ENCODE measurements at regions not wholly inside any gene's neighbourhood (a gene's known extent, or its start where the extent isn't known, plus 50 kb on each side); places are given as distances from the start of the nearest gene placed in this dataset.

DNA sequence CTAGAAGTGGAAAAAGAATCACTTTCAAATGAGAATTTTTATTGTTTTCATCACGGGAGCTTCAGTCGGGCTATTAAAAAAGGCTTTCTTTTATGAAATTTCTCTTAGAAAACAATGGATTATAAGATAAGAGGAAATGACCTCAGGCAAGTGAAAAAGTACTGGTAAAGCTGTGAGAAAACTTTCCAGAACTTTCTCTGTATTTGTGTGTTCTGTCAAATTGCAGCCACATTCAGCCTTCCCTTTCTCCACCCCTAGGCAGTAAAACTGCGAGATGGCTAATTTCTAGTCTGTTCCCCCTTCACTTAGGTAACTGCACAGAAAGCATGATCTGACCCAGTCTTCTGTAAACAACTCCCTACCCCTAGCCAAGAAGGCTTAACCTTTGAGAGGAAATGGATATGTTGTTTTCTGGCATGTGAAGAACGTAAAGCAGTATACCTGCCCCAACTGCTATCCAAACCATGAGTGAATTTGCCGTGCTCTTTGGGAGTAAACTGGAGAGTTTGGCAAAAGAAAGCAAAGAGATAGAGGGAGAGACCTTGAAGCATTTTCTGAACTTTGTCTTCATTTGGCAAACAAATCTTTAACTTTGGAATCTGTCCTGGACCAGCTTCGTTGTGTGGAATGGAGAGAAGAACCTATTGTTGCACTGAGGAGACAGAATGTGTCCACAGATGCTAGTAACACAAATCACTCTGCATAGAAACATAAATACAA, 105.4 kb downstream of the ETAA1 start:
- TF ChIP-seq, protein P1, sequence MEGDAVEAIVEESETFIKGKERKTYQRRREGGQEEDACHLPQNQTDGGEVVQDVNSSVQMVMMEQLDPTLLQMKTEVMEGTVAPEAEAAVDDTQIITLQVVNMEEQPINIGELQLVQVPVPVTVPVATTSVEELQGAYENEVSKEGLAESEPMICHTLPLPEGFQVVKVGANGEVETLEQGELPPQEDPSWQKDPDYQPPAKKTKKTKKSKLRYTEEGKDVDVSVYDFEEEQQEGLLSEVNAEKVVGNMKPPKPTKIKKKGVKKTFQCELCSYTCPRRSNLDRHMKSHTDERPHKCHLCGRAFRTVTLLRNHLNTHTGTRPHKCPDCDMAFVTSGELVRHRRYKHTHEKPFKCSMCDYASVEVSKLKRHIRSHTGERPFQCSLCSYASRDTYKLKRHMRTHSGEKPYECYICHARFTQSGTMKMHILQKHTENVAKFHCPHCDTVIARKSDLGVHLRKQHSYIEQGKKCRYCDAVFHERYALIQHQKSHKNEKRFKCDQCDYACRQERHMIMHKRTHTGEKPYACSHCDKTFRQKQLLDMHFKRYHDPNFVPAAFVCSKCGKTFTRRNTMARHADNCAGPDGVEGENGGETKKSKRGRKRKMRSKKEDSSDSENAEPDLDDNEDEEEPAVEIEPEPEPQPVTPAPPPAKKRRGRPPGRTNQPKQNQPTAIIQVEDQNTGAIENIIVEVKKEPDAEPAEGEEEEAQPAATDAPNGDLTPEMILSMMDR (IDR thresholded peaks at IDR 0.05), result no peak
- no peak for TF ChIP-seq POLR2A (IDR thresholded peaks at IDR 0.05)

Measured in adrenal gland (tissue), 5 donors.